ENCODE measurements at regions not wholly inside any gene's neighbourhood (a gene's known extent, or its start where the extent isn't known, plus 50 kb on each side); places are given as distances from the start of the nearest gene placed in this dataset.

DNA sequence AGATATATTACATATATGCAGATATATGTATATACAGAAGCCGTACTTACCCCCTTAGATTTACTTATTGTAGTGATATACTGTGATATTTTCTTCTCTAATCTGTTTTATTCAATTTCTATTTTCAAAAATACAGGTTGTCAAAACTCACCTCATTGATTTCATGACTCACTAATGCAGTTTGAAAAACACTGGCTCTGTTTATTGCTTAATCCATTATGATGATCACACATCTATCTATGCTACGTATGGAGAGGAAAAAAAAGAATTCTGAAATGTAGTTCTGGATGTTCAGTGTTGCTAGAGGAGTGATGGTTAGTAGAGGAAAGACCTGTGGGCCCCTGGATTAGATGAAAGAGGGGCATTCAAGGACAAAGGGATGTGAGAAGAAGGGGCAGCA, 121.0 kb upstream of the RPS23 start:
- no peak for DNase-seq (ENCODE audit: low read depth in 2 of 2)

DNA sequence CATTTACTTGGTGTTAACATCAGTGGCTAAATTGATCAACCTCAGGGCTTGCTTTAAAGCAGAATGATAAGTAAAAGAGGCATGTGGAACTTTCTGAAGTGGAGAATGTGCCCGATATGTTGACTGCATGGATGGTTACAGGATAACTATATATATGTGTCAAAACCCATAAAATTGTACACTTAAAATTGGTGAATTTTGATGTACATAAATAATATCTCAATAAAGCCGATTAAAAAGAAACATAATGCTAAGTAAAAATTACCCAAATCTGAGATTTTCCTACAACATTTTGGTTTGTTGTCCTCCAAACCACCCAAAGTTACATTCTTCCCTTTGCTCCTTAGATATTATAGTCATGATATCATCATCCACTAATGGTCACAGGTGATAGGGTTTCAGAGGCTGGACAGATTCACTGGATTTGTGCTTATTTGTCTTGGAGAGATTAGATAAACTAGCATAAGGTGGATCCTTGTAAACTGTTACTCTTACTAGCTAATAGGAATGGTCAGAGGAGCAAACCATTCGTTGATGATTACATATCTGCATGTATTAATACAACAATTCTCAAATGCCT, 119.7 kb upstream of the RPS23 start:
- no peak for DNase-seq (ENCODE audit: low read depth in 2 of 2)

DNA sequence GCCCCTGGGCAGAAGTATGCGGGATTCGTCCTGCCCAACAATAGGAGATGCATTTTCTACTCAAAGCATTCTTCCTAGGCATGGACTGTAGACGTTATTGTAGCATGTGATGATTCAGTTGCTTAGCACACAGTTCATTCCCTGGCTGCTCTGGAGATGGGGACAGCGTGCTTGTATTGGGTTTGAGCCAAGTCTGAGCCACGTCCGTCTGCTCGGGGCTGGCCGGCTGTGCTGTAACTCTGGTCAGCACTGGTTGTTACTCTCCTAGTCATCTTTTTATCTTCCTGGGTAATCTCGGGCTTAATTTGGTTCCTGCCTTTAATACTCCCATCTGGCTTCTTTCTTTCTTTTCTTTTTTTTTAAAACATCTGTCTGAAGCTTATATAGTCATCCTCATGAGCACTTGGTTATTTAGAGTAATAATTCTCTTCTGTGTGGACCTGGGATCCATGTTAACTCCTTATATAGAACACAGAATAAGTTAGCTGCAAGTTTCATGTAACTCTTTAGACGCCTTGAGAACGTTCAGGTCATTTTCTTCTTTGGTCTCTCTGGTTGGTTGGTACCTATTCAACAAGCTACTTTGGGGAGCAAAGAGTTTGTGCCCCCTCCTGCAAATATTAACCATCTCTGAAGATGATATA, 118.8 kb upstream of the RPS23 start:
- no peak for DNase-seq (ENCODE audit: low read depth in 2 of 2)

DNA sequence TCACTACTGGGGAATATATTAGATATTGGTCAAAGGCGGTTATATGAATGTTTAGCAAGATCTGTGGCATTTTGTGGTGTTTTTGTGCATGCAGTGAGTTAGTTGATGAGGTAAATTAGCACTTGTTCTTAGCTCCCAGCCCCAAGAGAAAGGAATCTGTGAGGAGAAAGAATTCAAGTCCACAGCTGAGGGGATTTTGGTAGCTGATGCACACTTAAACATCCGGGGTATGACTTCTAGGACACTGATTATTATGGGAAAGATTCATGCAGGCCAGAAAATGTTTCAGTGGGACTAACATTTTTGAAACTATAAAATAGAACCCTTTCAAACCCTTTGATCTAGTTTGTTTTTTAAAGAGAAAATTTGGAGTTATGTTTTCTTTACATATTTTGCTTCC, 118.2 kb upstream of the RPS23 start:
- DNase-seq (ENCODE audit: low read depth in 2 of 2): no peak

DNA sequence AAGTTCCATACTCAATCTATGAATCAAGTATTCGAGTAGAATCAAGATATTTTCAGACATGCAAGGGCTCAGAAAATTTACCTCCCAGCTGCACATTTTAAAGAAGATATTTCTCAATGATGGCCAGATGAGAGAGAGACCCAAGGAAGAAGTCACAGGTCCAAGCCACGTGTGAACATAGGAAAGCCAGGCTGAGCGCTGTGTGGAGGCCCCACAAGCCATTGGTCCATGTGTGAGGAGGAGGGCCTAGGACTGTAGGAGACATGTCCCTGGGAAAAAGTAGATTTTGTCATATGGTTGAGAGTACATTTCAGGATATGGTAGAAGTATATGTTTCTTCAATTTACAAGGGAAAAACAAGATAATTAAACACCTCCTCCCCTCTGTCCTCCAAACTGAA, 115.8 kb upstream of the RPS23 start:
- DNase-seq (ENCODE audit: low read depth in 2 of 2): no peak

DNA sequence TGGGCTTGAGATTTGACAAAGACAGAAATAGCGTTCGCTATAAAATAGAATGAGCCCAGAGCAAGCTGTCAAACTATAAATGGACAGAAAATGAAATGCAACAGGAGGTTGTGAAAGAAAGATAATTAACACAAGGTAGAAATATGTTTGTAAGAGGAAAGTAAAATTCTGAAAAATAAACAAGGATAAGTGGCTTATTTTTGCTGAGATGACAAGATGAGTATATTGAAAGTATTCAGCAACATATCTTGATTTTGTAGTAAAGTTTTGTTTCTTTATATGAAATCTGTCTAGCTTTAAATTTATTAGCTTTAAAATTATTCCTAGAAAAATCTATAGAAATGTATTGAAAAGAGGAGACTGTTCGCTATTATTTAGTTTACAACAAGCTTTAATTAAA, 111.9 kb upstream of the RPS23 start:
- DNase-seq (ENCODE audit: low read depth in 2 of 2): no peak

DNA sequence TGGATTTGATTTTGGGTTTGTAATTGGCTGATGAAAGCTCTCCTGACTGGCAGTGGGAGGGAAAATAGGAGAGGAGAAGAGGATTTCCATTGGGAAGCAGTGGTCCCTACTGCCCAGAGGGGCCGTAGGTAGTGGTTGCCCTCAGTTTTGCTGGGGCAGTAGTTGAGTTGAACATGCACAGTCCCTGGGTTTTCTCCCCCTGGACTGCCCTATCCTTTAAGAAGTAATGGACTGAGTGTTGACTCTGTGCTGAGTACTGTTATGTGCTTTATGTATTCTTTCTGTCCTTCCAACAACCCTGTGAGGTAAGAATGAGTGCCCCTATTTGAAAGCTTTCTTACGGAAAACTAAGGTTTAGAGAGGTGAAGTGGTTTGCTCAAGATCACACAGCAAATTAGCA, 111.2 kb upstream of the RPS23 start:
- no peak for DNase-seq (ENCODE audit: low read depth in 2 of 2)

DNA sequence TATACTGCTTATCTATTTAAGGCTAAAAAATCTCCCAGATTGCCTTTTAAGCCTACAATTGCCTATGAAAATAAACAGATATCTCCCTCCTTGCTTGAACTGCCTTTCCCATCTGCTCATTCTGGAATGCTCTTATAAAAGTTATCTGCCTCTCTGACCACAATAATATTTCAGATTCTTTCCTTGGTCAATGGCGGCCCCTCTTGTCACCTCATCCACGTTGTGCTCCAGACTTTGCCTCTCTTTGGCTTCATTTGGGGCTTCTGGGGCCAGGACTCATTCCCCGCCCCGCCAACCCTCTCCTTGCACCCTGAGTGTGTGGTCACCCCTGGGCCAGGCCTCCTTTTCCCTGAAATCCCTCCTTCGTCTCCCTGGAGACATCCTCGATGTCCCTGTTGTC, 110.0 kb upstream of the RPS23 start:
- no peak for DNase-seq (ENCODE audit: low read depth in 2 of 2)

DNA sequence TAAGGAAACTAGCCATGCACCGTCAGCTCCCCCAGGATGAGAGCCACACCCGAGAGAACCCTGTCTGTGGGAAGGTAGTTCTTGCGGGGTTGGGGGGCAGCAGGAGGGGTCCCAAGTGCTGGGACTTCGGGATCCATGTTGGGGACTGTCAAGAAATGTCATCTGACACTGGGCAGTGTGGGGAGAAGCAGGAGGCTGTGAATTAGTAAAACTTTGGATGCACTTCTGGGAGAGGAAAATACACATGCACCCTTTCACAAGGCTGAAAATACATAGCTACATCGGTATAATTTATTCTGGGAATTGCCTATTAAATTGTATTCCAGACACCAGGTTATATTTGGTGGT, 109.6 kb upstream of the RPS23 start:
- no peak for DNase-seq (ENCODE audit: low read depth in 2 of 2)

DNA sequence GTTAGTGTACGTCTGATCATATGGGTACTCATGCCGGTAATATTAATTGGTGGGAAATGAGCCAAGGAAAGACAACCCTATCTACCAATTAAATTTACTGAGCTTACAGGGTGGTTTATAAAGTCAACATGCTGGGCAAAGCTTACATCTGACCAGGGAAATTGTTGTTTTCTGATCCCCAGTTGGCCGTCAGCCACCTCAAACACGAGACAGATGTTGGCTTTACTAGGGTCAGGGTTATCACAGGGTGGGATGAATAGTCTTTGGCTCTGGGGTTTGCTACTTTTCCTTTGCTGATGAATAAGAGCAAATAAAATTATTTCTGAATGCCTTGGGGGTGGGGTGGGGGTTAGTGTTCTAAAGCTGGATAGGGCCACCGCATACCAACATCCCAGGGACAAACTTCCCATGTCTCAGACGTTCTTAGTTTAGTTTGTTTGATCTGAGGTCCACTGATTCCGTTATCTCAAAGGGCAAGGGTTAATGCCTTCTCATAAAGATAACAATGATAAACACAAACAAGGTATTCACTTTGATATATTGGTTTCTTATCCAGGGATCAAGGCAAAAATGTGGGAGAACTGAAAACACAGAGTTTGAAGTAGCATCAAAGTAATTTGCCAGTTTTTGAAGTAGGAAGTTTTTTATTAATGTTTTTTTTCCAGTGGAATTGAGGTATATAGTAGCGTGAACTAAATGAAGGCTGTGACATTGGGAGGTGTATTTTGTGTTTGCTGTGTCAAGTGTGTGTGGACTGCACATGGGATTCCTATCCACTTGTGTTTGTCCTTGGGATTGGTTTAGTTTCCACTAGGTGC, 109.1 kb upstream of the RPS23 start:
- DNase-seq (ENCODE audit: low read depth in 2 of 2): no peak

DNA sequence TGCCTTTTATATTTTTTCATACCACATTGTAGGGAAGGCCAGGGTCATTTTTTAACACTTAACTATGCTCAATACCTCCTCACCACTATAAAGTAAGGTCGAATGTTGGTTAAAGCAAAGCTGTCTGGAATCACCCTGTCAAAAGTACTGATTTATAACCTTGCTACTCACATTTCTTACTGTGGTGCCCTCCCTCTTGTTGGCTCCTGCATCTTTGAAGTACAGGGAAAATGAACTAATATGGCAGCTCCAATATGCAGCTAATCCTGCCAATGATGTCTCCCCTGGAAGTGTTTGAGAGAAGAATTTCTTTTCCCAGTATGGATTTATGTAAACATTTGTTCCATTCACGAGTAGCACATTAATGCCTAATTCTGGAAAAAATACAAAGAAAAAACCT, 108.4 kb upstream of the RPS23 start:
- no peak for DNase-seq (ENCODE audit: low read depth in 2 of 2)

DNA sequence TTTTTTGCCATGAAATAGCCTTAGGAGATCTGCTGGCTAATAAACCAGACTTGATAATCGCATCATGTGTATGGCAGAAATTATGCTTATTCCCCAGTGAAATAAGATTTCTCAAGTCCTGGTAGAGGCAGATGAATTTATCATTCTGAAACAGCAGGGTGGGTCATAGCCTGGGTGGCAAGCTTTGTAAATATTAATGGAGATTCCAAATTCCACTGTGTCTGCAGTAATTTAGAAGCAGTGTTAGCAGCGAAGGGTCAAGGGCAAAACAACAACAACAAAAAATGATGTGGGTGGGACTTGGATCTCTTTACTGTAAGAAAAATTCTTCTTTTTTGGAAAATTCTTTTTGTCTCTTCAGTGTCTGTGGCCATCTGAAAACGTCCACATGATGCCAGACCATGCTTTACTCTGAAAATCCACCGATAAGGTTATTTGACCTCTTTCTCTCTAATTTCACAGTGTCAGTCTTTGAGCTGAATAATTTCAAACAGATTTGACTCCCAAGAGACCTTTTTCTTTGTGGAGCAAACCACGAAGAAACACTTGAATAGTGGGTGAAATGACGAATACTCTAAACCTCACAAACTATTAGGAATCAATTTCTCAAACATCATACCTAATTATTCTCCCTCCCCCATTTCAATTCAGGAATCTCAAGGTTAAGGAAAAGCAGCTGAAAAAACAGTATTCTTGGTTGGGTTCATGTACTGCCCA, 106.0 kb upstream of the RPS23 start:
- no peak for DNase-seq (ENCODE audit: low read depth in 2 of 2)

DNA sequence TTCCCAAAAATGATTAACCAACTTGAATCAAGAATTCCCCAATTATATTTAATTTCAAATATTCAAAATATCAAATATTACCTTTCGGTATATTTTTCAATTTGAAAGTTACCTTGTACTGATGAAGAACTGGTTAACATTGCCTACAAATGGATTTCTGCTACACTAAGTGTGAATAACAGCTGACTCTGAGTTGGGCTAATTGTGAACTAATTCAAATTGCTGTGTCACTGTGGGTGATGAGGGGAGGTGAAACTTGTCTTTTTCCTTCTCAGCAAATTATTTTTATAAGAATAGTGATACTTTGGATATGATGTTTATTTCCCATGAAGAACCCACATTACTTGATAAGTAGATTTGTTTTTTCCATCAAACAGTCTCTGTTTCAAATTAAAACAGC, 103.4 kb upstream of the RPS23 start:
- no peak for DNase-seq (ENCODE audit: low read depth in 2 of 2)

DNA sequence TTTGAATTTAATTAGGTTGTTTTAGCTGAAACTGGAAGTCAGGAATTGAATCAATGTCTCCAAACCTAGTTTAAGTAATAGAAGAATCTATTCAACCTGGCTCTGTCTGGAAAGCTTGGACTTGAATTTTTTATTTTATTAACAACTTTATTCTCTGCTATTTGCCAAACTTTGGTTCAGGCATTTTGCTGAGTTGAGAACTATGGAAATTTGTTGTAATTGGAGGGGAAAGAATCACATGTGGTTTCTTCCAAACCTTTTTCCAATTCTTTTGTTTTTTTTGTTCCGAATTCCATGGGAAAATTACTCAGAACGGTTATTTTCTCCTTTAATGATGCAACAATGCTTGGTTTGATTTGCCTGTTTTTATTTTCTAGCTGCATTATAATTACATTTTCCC, 98.2 kb upstream of the RPS23 start:
- no peak for DNase-seq (ENCODE audit: low read depth in 2 of 2)

DNA sequence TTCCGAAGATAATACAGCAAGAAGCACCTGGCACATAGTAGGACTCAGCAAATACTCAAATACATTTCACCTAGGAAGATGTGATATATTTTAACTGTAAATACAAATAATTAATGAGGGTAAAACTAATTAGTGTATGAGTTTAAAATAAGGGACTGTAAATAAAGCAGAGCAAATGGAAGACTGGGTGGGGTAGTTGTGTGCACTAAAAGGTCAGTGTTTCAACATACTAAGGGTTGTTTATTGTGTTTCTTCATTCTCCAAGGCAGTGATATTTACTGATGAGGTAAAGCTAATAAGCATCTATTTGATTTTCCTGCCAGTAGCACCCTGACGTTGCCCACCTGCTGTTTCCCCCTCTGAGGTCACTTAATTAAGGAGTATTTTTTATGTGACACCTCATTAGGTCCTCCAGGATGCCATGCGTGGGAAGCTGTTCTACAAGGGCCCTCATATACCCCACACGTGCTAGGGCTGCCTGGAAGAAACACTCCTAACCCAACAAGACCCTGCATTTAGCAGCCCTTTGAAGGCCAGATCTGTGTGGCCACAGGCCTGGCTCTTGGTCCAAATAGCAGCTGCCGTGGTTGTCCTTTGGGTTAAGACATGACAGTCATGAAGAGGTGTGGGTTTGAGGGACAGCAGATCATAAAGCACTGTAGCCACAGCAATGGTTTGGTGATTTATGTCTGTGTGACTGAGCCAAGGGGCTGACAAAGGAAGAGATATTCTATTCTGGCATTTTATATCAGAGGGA, 97.5 kb upstream of the RPS23 start:
- no peak for DNase-seq (ENCODE audit: low read depth in 2 of 2)

DNA sequence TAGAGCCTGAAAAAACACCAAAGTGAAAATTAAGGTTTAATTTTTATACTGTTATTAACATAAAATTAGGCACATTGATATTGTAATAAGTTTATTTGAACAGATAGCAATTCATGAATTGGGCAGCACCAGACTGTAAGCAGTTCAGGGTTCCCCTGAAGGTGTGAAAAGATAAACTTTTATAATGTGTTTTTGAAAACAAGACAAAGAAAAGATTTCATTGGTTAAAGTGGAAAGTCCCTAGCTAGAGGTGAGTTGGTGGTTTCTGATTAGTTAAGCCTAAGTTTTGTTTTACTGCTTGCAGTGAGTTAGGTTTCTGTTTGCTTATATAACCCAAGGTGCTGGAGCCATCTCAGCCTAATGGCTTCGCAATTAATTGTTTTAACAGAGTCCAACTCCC, 96.5 kb upstream of the RPS23 start:
- no peak for DNase-seq (ENCODE audit: low read depth in 2 of 2)

DNA sequence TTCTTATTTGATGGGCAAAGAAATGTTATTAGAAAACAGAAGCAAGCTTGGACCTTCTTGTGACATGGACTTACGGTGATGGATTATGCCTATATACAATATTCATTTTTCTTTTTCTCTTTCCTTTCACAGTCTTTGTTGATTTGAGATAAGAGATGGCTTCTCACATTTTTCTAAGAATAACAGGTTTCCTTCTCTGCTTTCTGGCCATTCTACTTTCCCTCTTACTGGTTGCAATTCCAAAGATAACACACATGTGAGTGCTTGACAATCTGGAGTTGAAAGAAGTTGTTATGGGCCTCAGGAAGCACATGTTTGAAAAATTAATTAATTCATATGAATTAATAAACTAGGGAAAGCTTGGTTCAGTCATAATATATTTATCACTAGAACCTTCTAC, 89.8 kb upstream of the RPS23 start:
- DNase-seq (ENCODE audit: low read depth in 2 of 2): no peak

DNA sequence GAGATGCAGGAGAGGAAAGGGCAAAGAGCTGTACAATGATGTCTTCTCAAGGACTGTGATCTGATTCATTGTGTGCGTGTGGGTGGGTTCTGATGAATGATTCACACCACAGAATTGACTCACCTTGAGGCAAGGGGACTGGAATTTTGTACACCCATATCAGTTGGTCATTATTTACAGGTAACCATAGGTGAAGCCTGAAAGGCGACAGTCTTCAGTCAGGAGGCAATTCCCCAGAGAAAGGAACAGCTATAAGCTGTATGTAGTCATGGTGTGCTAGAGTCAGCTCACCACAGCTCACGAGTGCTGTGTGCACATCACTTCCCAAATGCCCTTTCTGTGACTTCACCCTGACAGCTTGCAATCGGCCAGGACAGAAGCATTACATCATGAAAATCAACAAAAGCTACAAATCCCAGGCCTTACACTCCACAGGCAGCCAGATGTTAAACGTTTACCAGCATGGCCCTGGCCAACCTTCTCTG, 87.6 kb upstream of the RPS23 start:
- peak in 1 of 2 donors; percentile 38 for DNase-seq (ENCODE audit: low read depth in 2 of 2)

DNA sequence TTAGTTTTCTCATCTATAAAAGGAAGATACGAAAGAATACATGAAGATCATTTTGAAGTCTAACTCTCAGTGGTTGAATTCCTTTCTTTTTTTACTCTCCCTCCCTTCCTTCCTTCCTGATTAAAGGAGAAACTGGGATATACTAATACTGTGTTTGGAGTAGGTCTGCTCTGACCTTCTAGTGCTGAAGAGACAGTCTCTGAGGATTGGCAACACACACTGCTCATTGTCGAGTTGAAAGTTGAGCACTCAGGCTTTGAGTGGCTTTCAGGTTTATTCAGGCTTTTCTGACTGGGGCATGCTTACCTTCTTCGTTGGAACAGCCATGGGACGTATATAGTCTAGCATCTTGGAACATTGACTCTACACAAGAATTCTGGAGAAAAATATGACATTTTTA, 86.9 kb upstream of the RPS23 start:
- DNase-seq (ENCODE audit: low read depth in 2 of 2): no peak

DNA sequence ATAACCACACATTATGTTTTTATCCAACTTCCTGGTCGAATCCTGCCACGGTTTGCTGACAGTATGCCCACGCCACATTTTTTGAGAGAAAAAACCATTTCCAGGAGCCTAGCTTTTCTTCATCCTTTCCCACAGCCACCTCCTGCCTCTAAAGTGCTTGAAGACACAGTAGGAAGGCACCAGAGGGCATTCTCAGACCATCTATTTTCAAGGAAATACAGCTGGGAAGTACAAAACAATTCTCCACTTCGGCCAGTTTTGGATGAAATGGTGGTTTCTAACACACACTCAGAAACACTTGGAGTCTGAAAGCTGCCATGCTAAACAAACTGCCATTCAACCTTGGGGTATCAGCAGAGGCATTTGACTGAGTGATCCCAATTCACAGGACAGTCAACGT, 86.3 kb upstream of the RPS23 start:
- DNase-seq (ENCODE audit: low read depth in 2 of 2): no peak

DNA sequence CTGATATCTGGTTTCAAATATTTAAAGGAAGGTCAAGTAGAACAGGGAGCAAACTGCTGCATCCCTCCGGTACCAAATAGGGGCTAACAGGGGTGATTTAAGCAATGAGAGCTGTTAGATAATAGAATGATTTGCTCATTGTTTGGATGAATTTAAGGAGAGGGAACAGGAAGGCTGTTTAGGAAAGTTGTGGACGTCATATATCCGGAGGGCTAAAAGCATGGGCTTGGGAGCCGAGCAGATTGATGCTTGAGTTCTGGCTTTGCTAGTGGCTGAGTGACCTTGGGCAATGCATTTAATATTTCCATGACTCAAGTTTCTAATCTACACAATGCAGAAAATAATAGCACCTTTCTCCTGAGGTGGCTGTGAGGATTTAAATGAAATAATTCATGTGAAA, 85.4 kb upstream of the RPS23 start:
- no peak for DNase-seq (ENCODE audit: low read depth in 2 of 2)

DNA sequence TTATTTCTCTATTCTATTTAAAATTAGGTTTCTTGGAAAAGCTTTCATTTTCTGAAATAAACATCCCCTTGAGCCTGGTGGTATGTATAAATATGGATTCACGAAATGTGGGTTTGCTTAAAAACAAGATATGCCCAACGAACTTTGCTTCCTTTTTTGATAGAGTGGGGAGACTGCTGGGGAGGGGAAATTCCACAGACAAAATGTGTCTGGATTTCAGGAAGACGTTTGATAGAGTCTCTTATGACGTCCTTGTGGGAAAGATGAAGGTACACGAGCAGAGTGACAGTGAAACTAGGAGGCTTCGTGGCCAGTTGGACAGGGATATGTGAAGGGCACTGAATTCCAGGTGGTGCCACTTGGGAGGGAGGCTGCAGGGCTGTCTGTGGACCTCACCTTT, 84.5 kb upstream of the RPS23 start:
- no peak for DNase-seq (ENCODE audit: low read depth in 2 of 2)
